ENCODE measurements at regions not wholly inside any gene's neighbourhood (a gene's known extent, or its start where the extent isn't known, plus 50 kb on each side); places are given as distances from the start of the nearest gene placed in this dataset.

DNA sequence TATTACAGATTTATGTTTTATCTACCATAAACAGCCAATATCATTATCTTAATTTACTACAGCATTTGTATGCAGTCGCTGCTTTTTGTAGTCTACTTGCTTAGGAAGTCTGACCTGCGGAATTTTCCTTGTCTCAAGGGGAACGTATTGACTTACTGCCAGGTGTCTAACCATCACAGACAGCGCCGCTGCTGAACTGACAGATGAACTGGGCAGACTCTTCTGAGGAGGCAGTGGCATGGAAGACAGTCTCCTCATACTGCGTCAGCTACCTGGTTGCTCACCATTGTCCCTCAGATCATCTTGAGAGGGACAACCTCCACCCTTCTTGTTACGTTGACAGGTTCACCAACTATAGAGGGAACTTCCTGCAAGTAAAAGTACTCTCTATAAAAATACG, 574.3 kb upstream of the ZNF462 start:
- TF ChIP-seq CREB1 (IDR thresholded peaks at IDR 0.05; ENCODE audit: low read depth): no peak
- no peak for TF ChIP-seq TAF1 (IDR thresholded peaks at IDR 0.05; ENCODE audit: low read depth)
- no peak for TF ChIP-seq ZBTB7A (IDR thresholded peaks at IDR 0.05; ENCODE audit: low read depth)

DNA sequence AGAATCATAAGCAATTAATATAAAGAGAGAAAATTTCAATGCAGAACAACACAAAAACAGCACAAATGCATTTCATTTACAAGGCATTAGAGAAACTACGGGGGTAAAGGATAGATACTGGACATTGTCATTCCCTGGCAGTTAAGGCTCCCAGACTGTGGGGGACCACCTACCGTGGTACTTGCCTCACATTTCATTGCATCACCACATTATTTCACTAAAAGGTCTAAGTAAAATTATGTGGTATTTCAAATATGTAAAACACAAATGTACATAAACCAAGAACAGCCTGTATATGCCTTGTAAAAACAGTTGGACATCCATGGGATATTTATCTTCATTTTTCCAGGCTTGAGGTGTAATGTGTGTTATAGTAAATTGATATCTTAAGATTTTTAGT, 571.2 kb upstream of the ZNF462 start:
- TF ChIP-seq YY1 (IDR thresholded peaks at IDR 0.05; ENCODE audit: low read depth) (no peak), EGR1 (IDR thresholded peaks at IDR 0.05) (no peak), RAD21 (IDR thresholded peaks at IDR 0.05; ENCODE audit: low read depth) (no peak), TEAD4 (IDR thresholded peaks at IDR 0.05) (no peak), NFIC (IDR thresholded peaks at IDR 0.05) (no peak), EP300 (IDR thresholded peaks at IDR 0.05; ENCODE audit: borderline replicate concordance) (no peak), CREB1 (IDR thresholded peaks at IDR 0.05; ENCODE audit: low read depth) (no peak)
- TF ChIP-seq, protein P1, sequence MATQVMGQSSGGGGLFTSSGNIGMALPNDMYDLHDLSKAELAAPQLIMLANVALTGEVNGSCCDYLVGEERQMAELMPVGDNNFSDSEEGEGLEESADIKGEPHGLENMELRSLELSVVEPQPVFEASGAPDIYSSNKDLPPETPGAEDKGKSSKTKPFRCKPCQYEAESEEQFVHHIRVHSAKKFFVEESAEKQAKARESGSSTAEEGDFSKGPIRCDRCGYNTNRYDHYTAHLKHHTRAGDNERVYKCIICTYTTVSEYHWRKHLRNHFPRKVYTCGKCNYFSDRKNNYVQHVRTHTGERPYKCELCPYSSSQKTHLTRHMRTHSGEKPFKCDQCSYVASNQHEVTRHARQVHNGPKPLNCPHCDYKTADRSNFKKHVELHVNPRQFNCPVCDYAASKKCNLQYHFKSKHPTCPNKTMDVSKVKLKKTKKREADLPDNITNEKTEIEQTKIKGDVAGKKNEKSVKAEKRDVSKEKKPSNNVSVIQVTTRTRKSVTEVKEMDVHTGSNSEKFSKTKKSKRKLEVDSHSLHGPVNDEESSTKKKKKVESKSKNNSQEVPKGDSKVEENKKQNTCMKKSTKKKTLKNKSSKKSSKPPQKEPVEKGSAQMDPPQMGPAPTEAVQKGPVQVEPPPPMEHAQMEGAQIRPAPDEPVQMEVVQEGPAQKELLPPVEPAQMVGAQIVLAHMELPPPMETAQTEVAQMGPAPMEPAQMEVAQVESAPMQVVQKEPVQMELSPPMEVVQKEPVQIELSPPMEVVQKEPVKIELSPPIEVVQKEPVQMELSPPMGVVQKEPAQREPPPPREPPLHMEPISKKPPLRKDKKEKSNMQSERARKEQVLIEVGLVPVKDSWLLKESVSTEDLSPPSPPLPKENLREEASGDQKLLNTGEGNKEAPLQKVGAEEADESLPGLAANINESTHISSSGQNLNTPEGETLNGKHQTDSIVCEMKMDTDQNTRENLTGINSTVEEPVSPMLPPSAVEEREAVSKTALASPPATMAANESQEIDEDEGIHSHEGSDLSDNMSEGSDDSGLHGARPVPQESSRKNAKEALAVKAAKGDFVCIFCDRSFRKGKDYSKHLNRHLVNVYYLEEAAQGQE (IDR thresholded peaks at IDR 0.05; ENCODE audit: low read depth): no peak
- TF ChIP-seq, protein P2, sequence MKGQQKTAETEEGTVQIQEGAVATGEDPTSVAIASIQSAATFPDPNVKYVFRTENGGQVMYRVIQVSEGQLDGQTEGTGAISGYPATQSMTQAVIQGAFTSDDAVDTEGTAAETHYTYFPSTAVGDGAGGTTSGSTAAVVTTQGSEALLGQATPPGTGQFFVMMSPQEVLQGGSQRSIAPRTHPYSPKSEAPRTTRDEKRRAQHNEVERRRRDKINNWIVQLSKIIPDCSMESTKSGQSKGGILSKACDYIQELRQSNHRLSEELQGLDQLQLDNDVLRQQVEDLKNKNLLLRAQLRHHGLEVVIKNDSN (IDR thresholded peaks at IDR 0.05): no peak
- TF ChIP-seq, protein P3, sequence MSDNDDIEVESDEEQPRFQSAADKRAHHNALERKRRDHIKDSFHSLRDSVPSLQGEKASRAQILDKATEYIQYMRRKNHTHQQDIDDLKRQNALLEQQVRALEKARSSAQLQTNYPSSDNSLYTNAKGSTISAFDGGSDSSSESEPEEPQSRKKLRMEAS (IDR thresholded peaks at IDR 0.05): no peak

DNA sequence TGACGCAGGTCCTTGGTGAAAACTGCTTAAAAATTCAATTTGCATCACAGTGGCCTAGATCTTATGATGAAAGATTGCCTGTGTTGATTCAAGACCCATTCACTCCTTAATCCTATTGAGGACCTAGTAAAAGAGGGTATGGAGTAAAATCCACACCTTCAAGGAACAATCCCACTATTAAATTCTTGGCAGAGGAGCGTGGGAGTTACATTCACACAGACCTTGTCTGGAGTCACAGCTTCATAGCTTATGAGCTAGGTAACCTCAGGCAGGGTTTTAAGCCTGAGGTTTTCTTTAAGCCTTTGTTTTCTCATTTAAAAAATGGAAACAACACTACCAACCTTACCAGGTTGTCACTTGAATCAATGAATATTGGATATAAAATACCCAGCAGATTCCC, 566.5 kb upstream of the ZNF462 start:
- no peak for TF ChIP-seq TCF12 (IDR thresholded peaks at IDR 0.05; ENCODE audit: low read depth)
- no peak for TF ChIP-seq NFIC (IDR thresholded peaks at IDR 0.05)
- no peak for TF ChIP-seq CREB1 (IDR thresholded peaks at IDR 0.05; ENCODE audit: low read depth)
- TF ChIP-seq ZBTB7A (IDR thresholded peaks at IDR 0.05; ENCODE audit: low read depth): no peak
- TF ChIP-seq, protein P1 (IDR thresholded peaks at IDR 0.05; ENCODE audit: low read depth): no peak
- TF ChIP-seq TEAD4 (IDR thresholded peaks at IDR 0.05): no peak
- TF ChIP-seq CEBPB (IDR thresholded peaks at IDR 0.05): no peak
- TF ChIP-seq FOXM1 (IDR thresholded peaks at IDR 0.05; ENCODE audit: borderline replicate concordance, low read depth): no peak
- TF ChIP-seq, protein P2 (IDR thresholded peaks at IDR 0.05): no peak
- TF ChIP-seq EP300 (IDR thresholded peaks at IDR 0.05; ENCODE audit: borderline replicate concordance): no peak
- TF ChIP-seq, protein P3 (IDR thresholded peaks at IDR 0.05): no peak
- no peak for TF ChIP-seq TAF1 (IDR thresholded peaks at IDR 0.05; ENCODE audit: low read depth)
- no peak for TF ChIP-seq RAD21 (IDR thresholded peaks at IDR 0.05; ENCODE audit: low read depth)
- TF ChIP-seq YY1 (IDR thresholded peaks at IDR 0.05; ENCODE audit: low read depth): no peak
- TF ChIP-seq EGR1 (IDR thresholded peaks at IDR 0.05): no peak

DNA sequence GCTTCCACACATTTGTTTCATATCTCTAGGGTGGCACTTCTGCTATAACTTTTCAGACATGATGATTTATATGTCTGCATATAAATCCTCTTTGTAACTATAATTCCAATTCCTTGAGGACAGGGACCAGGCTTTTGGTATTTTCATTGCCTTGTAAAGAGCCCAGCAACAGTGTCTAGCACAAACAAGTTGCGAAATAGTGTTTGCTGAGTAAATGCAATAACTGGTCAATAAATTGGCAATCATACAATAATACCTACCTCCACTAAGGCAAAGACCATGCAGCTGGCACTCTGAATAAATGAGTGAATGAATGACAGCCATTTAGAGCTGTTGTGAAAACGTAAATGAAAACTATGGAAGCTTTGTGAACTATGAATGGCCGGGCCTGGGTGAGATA, 564.0 kb upstream of the ZNF462 start:
- TF ChIP-seq NFIC (IDR thresholded peaks at IDR 0.05): no peak

DNA sequence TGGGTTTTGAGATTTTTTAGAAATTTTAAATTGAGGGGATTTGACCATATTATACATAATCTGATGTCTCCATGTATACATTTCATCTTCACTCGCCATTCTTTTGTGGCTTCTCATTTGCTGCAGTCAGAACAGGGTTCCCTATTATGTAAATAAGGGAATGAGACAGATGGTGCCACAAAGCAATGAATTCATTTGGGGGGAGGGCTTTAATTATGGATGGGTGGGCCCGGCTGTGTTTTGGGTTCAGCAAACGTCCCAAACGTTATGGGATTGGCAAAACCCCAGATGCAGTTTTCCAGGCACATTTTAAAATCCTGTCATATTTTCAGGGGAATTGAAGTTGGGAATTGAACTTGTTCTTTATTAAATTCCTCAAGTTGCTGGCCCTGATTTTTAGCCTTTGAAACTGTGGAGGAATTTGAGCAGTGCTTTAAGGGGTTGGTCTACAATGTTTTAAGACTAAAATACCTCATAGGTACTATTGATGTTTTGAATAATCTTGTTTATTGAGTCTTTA, 558.5 kb upstream of the ZNF462 start:
- TF ChIP-seq NFIC (IDR thresholded peaks at IDR 0.05) (no peak), EP300 (IDR thresholded peaks at IDR 0.05; ENCODE audit: borderline replicate concordance) (no peak), YY1 (IDR thresholded peaks at IDR 0.05; ENCODE audit: low read depth) (no peak), CREB1 (IDR thresholded peaks at IDR 0.05; ENCODE audit: low read depth) (no peak), TCF12 (IDR thresholded peaks at IDR 0.05; ENCODE audit: low read depth) (no peak), TEAD4 (IDR thresholded peaks at IDR 0.05) (no peak), ZBTB7A (IDR thresholded peaks at IDR 0.05; ENCODE audit: low read depth) (no peak), CEBPB (IDR thresholded peaks at IDR 0.05) (no peak), RAD21 (IDR thresholded peaks at IDR 0.05; ENCODE audit: low read depth) (no peak), EGR1 (IDR thresholded peaks at IDR 0.05) (no peak), FOXM1 (IDR thresholded peaks at IDR 0.05; ENCODE audit: borderline replicate concordance, low read depth) (no peak), TAF1 (IDR thresholded peaks at IDR 0.05; ENCODE audit: low read depth) (no peak)
- TF ChIP-seq, protein P3 (IDR thresholded peaks at IDR 0.05): no peak
- TF ChIP-seq, protein P1 (IDR thresholded peaks at IDR 0.05; ENCODE audit: low read depth): no peak
- TF ChIP-seq, protein P2 (IDR thresholded peaks at IDR 0.05): no peak
